GM12873 (cell line): ENCODE measurements at regions not wholly inside any gene's neighbourhood (a gene's known extent, or its start where the extent isn't known, plus 50 kb on each side); places are given as distances from the start of the nearest gene placed in this dataset.

ENCODE experiments used
- CTCF ChIP-seq: IDR thresholded peaks from 2 replicates; pipeline ENCODE4 v1.5.1; 2012; ENCODE audit warnings: low read depth, mild to moderate bottlenecking, moderate library complexity, low read length, control low read depth; ENCODE audit not compliant: insufficient read depth; ENCODE audit errors: missing control alignments

GRCh38 chr3:30518872-30519271 lies 87.5 kb upstream of the TGFBR2 start:
- TF ChIP-seq CTCF, result no peak

GRCh38 chr3:30520699-30521098 lies 85.7 kb upstream of the TGFBR2 start:
- no peak for TF ChIP-seq CTCF

- TF ChIP-seq CTCF, result no peak
Measured at GRCh38 chr3:30521156-30521715, 85.2 kb upstream of the TGFBR2 start.

GRCh38 chr3:30522476-30522875 lies 83.9 kb upstream of the TGFBR2 start:
- TF ChIP-seq CTCF, result no peak

GRCh38 chr3:30523366-30523765 lies 83.0 kb upstream of the TGFBR2 start:
- TF ChIP-seq CTCF, result no peak

- TF ChIP-seq CTCF, result no peak
Measured at GRCh38 chr3:30524357-30525040, 81.9 kb upstream of the TGFBR2 start.

GRCh38 chr3:30526031-30526430 lies 80.4 kb upstream of the TGFBR2 start:
- TF ChIP-seq CTCF, result no peak
